Stimulated activated CD8-positive, alpha-beta memory T cell treated with anti-CD3 and anti-CD28 coated beads, Interleukin-15, amount 100 ng/mL, for 48 hours (primary cell): ENCODE measurements at regions not wholly inside any gene's neighbourhood (a gene's known extent, or its start where the extent isn't known, plus 50 kb on each side); places are given as distances from the start of the nearest gene placed in this dataset.

Experiments
- DNase-seq, 2 donors: peaks; one replicate each; pipeline ENCODE4 v3.0.0-alpha.2; 2020; ENCODE audit warnings: low read depth in 2 of 2

- DNase-seq = no peak
Observed at GRCh38 chr22:48888466-48889208, 939.0 kb downstream of the BRD1 start.

- DNase-seq = no peak
Observed at GRCh38 chr22:48887394-48888332, 940.0 kb downstream of the BRD1 start.

- no peak for DNase-seq
Observed at GRCh38 chr22:48886604-48887393, 940.9 kb downstream of the BRD1 start.

- no peak for DNase-seq
Observed at GRCh38 chr22:48885919-48886305, 941.8 kb downstream of the BRD1 start.

GRCh38 chr22:48885271-48885918 is 942.3 kb downstream of the BRD1 start:
- no peak for DNase-seq

- DNase-seq = no peak
Observed at GRCh38 chr22:48884786-48885185, 942.9 kb downstream of the BRD1 start.

GRCh38 chr22:48884324-48884723 is 943.3 kb downstream of the BRD1 start:
- no peak for DNase-seq

GRCh38 chr22:48883211-48883960 is 944.3 kb downstream of the BRD1 start:
- no peak for DNase-seq

- DNase-seq = no peak
Observed at GRCh38 chr22:48882636-48883200, 945.0 kb downstream of the BRD1 start.

GRCh38 chr22:48881326-48881980 is 946.2 kb downstream of the BRD1 start:
- DNase-seq = no peak

- no peak for DNase-seq
Observed at GRCh38 chr22:48880749-48881148, 946.9 kb downstream of the BRD1 start.

GRCh38 chr22:48876951-48877350 is 950.7 kb downstream of the BRD1 start:
- DNase-seq = no peak

GRCh38 chr22:48874956-48875355 is 952.7 kb downstream of the BRD1 start:
- no peak for DNase-seq

- no peak for DNase-seq
Observed at GRCh38 chr22:48873191-48873520, 954.5 kb downstream of the BRD1 start.

GRCh38 chr22:48872271-48873190 is 955.1 kb downstream of the BRD1 start:
- no peak for DNase-seq

- DNase-seq = no peak
Observed at GRCh38 chr22:48871176-48871840, 956.4 kb downstream of the BRD1 start.

GRCh38 chr22:48870436-48870835 is 957.2 kb downstream of the BRD1 start:
- no peak for DNase-seq

GRCh38 chr22:48869788-48870187 is 957.9 kb downstream of the BRD1 start:
- no peak for DNase-seq
